Endothelial cell of umbilical vein (primary cell): ENCODE measurements at regions not wholly inside any gene's neighbourhood (a gene's known extent, or its start where the extent isn't known, plus 50 kb on each side); places are given as distances from the start of the nearest gene placed in this dataset.

ENCODE experiments used
- BruUV-seq: library from RNA; stranded (reverse); fragments of 400-500 nt; replicated peaks from 2 replicates; lab custom pipeline; 2021; lab: Mats Ljungman, UMichigan
- CTCF ChIA-PET: fragments of 300-600, 350-600 bp; sonication (Branson Sonifier 250); formaldehyde crosslinking; loops from one replicate; lab custom pipeline; 2021; ENCODE audit warnings: antibody characterized with exemption, inconsistent platforms; lab: Charles Lee
- POLR2A ChIA-PET: fragments of 300-600, 350-600 bp; sonication (Branson Sonifier 250); formaldehyde crosslinking; loops from one replicate; lab custom pipeline; 2021; ENCODE audit warnings: antibody characterized with exemption, inconsistent platforms; lab: Charles Lee
- DNase-seq: peaks from one replicate; pipeline ENCODE4 v3.0.0-alpha.2; 2011; ENCODE audit warnings: low read depth, low spot score
- FAIRE-seq: peaks from 2 replicates; lab custom pipeline; 2011; peaks lifted over from hg19 to GRCh38; lab: Jason Lieb, UNC
- H2AFZ ChIP-seq: 2 replicates; pipeline ENCODE4 v1.6.0; 2012; ENCODE audit warnings: low read depth, low read length, control low read depth, inconsistent platforms
- H3K27ac ChIP-seq: 2 replicates; pipeline ENCODE4 v1.5.1; 2011; ENCODE audit warnings: low read depth, mild to moderate bottlenecking, control low read depth, low read length, moderate library complexity; ENCODE audit not compliant: insufficient read depth
- H3K27me3 ChIP-seq, 2 experiments: 2 replicates each; pipeline versions ENCODE4 v1.6.0 to v1.6.1; 2011; ENCODE audit warnings: low read length in 2 of 2, mixed read lengths in 1 of 2; ENCODE audit not compliant: control insufficient read depth in 2 of 2, insufficient read depth in 2 of 2
- H3K36me3 ChIP-seq, 2 experiments: 2 replicates in 1 of 2; 3 replicates in 1 of 2; pipeline ENCODE4 v1.5.1; 2011; ENCODE audit warnings: low read length in 2 of 2, mild to moderate bottlenecking in 1 of 2, moderate library complexity in 1 of 2; ENCODE audit not compliant: control insufficient read depth in 2 of 2, insufficient read depth in 2 of 2; ENCODE audit errors: extremely low read depth in 1 of 2
- H3K4me1 ChIP-seq: 3 replicates; pipeline ENCODE4 v1.5.1; 2011; ENCODE audit warnings: mild to moderate bottlenecking, low read length; ENCODE audit not compliant: control insufficient read depth, insufficient read depth; ENCODE audit errors: extremely low read depth
- H3K4me2 ChIP-seq: 2 replicates; pipeline ENCODE4 v1.6.1; 2011; ENCODE audit warnings: low read length, control low read depth, mixed read lengths; ENCODE audit not compliant: insufficient read depth
- H3K4me3 ChIP-seq, 3 experiments: fragments of 200-600 bp in 1 of 3; sonication (generic), shearing (Covaris generic) in 1 of 3; replicated peaks in 1 of 3; 2 replicates each; pipeline ENCODE4 v1.5.1; 2011 to 2016; ENCODE audit warnings: control low read depth in 3 of 3, low read length in 3 of 3, mild to moderate bottlenecking in 2 of 3, inconsistent platforms in 1 of 3, low read depth in 1 of 3, moderate library complexity in 1 of 3; ENCODE audit not compliant: insufficient read depth in 1 of 3
- H3K79me2 ChIP-seq: 2 replicates; pipeline ENCODE4 v1.6.0; 2012; ENCODE audit warnings: low read length, inconsistent platforms; ENCODE audit not compliant: control insufficient read depth, insufficient read depth
- H3K9ac ChIP-seq: replicated peaks from 2 replicates; pipeline ENCODE3; 2011; ENCODE audit warnings: low read length, control low read depth; ENCODE audit not compliant: insufficient read depth; ENCODE audit errors: extremely low read depth
- H3K9me1 ChIP-seq: replicated peaks from 3 replicates; pipeline ENCODE4 v1.6.0; 2011; ENCODE audit warnings: mild to moderate bottlenecking, low read length; ENCODE audit not compliant: control insufficient read depth, insufficient read depth; ENCODE audit errors: extremely low read depth
- H3K9me3 ChIP-seq: replicated peaks from 2 replicates; pipeline ENCODE4 v1.5.1; 2012; ENCODE audit warnings: low read length, inconsistent platforms; ENCODE audit not compliant: control insufficient read depth, insufficient read depth
- H4K20me1 ChIP-seq: replicated peaks from 2 replicates; pipeline ENCODE3; 2011; ENCODE audit warnings: mild to moderate bottlenecking, low read length; ENCODE audit not compliant: control insufficient read depth, insufficient read depth; ENCODE audit errors: extremely low read depth
- CTCF ChIP-seq, 2 donors: IDR thresholded peaks; 1 replicate in 1 of 2; 2 replicates in 1 of 2; pipeline ENCODE4 v1.5.1; 2011; ENCODE audit warnings: low read length in 2 of 2, mild to moderate bottlenecking in 2 of 2, moderate library complexity in 2 of 2, control low read depth in 1 of 2, inconsistent platforms in 1 of 2, low read depth in 1 of 2; ENCODE audit not compliant: insufficient read depth in 1 of 2; ENCODE audit errors: extremely low read depth in 1 of 2
- EZH2 ChIP-seq: IDR thresholded peaks from 2 replicates; pipeline ENCODE4 v1.6.1; 2012; ENCODE audit warnings: borderline replicate concordance, low read depth, mild to moderate bottlenecking, moderate library complexity, low read length, inconsistent platforms; ENCODE audit not compliant: severe bottlenecking
- FOS ChIP-seq: IDR thresholded peaks from 2 replicates; pipeline ENCODE4 v1.6.1; 2011; ENCODE audit warnings: mild to moderate bottlenecking, low read length, moderate library complexity, borderline replicate concordance; ENCODE audit not compliant: insufficient read depth
- GATA2 ChIP-seq: IDR thresholded peaks from 2 replicates; pipeline ENCODE4 v1.7.0; 2011; ENCODE audit warnings: low read depth, mild to moderate bottlenecking, moderate library complexity, mixed read lengths, low read length; ENCODE audit not compliant: insufficient read length, insufficient read depth
- JUN ChIP-seq: IDR thresholded peaks from 2 replicates; pipeline ENCODE4 v1.6.1; 2011; ENCODE audit warnings: borderline replicate concordance, low read depth; ENCODE audit not compliant: insufficient read length, insufficient read depth
- MAX ChIP-seq: IDR thresholded peaks from 2 replicates; pipeline ENCODE4 v1.6.1; 2011; ENCODE audit not compliant: insufficient read depth, insufficient read length
- MYC ChIP-seq: IDR thresholded peaks from one replicate; pipeline ENCODE4 v1.6.1; 2011; ENCODE audit warnings: mild to moderate bottlenecking, low read depth, low read length
- POLR2A ChIP-seq: IDR thresholded peaks from 2 replicates; pipeline ENCODE4 v1.6.1; 2012; ENCODE audit warnings: low read depth, mild to moderate bottlenecking, control low read depth, low read length
- POLR2AphosphoS5 ChIP-seq: IDR thresholded peaks from 2 replicates; pipeline ENCODE4 v1.6.1; 2012; ENCODE audit warnings: low read depth, mild to moderate bottlenecking, control low read depth, low read length, moderate library complexity; ENCODE audit not compliant: insufficient read depth
- dilution Hi-C: fragments of 300-500 bp; cut with MboI; formaldehyde crosslinking; loops from one replicate; pipeline ENCODE4 v1.15.0; 2019; ENCODE audit warnings: low sequenced_read_pairs; ENCODE audit not compliant: extremely low pct_ligation_motif_present
- intact Hi-C: fragments of 100-400 bp; cut with micrococcal nuclease; formaldehyde crosslinking; loops from one replicate; pipeline ENCODE4 v1.10.0; 2022

DNA sequence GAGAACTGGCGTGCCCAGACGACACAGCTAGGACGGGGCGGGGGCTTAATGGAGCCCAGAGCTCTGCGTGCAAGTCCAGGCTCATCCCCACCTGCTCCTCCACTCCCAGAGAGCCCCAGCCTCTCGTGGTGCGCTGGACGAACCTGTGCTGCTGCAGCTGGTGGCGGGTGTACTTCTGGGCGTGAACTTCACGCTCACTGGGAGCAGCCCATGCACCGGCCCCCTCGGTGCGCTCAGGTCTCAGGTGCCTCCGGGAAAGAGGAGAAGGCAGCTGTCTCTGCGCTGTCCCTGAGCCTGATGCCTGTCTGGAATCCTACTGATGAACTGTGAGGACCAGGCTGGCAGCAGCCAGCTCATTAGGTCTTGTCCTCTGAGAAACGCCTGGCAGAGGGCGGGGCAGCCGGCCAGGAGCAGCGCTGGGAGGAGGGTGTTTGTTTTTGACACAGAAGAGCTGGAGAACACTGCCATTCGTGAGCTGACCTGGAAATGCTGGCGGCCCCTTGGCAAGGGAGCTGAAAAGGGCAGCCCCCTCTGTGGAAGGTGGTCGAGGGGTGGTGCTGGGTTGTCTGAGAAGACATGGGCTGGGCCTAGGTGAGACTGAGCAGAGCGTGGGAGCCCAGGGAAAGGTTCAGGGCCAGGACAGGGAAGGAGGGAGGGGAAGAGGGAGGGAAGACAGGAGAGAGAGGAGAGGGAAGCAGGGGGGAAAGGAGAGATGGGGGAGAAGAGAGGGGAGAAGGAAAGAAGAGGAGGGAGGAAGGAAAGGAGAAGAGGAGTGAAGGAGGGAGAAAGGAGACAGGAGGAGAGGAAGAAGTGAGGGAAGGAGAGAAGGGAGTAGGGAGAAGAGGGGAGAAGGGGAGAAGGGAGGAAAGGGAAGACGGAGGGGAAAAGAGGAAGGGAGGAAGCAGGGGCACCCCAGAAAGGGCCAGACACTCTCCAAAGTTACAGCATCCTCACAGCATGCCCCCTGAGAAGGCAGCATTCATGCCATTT, 53.5 kb upstream of the TNS3 start:
- Histone ChIP-seq H3K79me2 (no peaks in the 10 kb centered on the region), H4K20me1 (no peaks in the 10 kb centered on the region), H3K4me2 (no peak overlapping the region), H3K4me1 (no peaks in the 10 kb centered on the region), H3K9me3 (no peaks in the 10 kb centered on the region), H3K27me3 (peaks cover 0 to 5% of the 10 kb centered on the region in 2 experiments), H2AFZ (no peak overlapping the region), H3K9me1 (no peaks in the 10 kb centered on the region), H3K9ac (no peak overlapping the region), H3K36me3 (no peaks in the 10 kb centered on the region), H3K4me3 (no peak overlapping the region), H3K27ac (no peak overlapping the region)
- dilution Hi-C loops (no loop called here), intact Hi-C loops (no loop called here)
- TF ChIP-seq EZH2 = no peak
- DNase-seq = no peak
- CTCF ChIA-PET = interaction anchor here (1.0 kb wide), 1 partner anchor 199 kb away, joined by 3 read pairs; no protein-coding TSS in a partner anchor
- FAIRE-seq = no peak
- POLR2A ChIA-PET = no interaction called here
- BruUV-seq = no TSS peak

- BruUV-seq = no TSS peak
- no peak for DNase-seq
These were observed 52.4 kb upstream of the TNS3 start for GRCh38 chr7:47634273-47634672.

More at GRCh38 chr7:47634273-47634672, 52.4 kb upstream of the TNS3 start:
- H3K9ac ChIP-seq = no peak overlapping the region
- ChIA-PET POLR2A (no interaction called here), CTCF (no interaction called here)
- H3K9me1 ChIP-seq = no peaks in the 10 kb centered on the region
- FAIRE-seq = no peak
- intact Hi-C loops = no loop called here
- no peaks in the 10 kb centered on the region for H4K20me1 ChIP-seq
- no peak overlapping the region for H3K4me3 ChIP-seq
- dilution Hi-C loops = no loop called here
- H2AFZ ChIP-seq = no peak overlapping the region
- H3K4me1 ChIP-seq = no peaks in the 10 kb centered on the region
- no peak overlapping the region for H3K4me2 ChIP-seq
- H3K9me3 ChIP-seq = no peaks in the 10 kb centered on the region
- no peaks in the 10 kb centered on the region for H3K36me3 ChIP-seq
- no peak overlapping the region for H3K27ac ChIP-seq
- no peaks in the 10 kb centered on the region for H3K79me2 ChIP-seq
- peaks cover 0 to 2% of the 10 kb centered on the region in 2 experiments for H3K27me3 ChIP-seq
- TF ChIP-seq MAX (no peak), POLR2AphosphoS5 (no peak), POLR2A (no peak), FOS (no peak), MYC (no peak), CTCF (IDR thresholded peaks at IDR 0.05; ENCODE audit: extremely low read depth in 1 of 2, insufficient read depth in 1 of 2, low read depth in 1 of 2, low read length in 2 of 2) (no peak), JUN (no peak), GATA2 (no peak)
